ENCODE measurements at regions not wholly inside any gene's neighbourhood (a gene's known extent, or its start where the extent isn't known, plus 50 kb on each side); places are given as distances from the start of the nearest gene placed in this dataset.

GRCh38 chr5:53430618-53431252 is 49.7 kb upstream of the FST start:
- Mint-ChIP-seq H3K27ac (no peak overlapping the region), H3K36me3 (no peaks in the 10 kb centered on the region), H3K4me1 (no peaks in the 10 kb centered on the region), H3K9me3 (no peaks in the 10 kb centered on the region), H3K4me3 (no peak overlapping the region), H3K27me3 (peaks cover 12% of the 10 kb centered on the region)
- ATAC-seq, result no peak
